NCI-H226 (cell line): ENCODE measurements at regions not wholly inside any gene's neighbourhood (a gene's known extent, or its start where the extent isn't known, plus 50 kb on each side); places are given as distances from the start of the nearest gene placed in this dataset.
"Not testable (repeated sequence)": the region's sequence is repeated elsewhere in the genome, so short reads cannot be mapped to it uniquely, and the experiment has no call there.

ENCODE experiments used
- DNase-seq: peaks from one replicate; pipeline ENCODE4 v3.0.0-alpha.2; 2015

DNA sequence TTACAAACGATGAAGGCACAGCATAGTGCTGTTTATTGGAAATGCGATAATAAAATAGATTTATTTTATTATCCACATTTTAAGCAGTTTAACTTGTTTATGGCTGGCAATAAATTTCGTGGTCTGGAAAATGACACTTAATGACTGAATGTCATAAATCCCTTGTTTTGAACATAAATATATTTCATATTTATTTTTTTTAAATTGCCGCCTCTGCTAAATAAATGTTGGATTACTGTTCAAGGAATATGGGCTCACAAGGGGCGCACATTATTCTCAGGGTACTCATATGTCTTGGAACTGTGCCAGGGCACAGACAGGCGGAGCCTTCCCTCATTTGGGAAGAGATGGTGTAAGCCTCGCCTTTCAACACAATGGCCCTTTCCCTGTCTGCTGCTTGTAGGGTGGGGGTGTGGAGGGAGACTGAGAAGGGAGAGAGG is 134.3 kb downstream of the PXDC1 start:
- DNase-seq = no peak

DNA sequence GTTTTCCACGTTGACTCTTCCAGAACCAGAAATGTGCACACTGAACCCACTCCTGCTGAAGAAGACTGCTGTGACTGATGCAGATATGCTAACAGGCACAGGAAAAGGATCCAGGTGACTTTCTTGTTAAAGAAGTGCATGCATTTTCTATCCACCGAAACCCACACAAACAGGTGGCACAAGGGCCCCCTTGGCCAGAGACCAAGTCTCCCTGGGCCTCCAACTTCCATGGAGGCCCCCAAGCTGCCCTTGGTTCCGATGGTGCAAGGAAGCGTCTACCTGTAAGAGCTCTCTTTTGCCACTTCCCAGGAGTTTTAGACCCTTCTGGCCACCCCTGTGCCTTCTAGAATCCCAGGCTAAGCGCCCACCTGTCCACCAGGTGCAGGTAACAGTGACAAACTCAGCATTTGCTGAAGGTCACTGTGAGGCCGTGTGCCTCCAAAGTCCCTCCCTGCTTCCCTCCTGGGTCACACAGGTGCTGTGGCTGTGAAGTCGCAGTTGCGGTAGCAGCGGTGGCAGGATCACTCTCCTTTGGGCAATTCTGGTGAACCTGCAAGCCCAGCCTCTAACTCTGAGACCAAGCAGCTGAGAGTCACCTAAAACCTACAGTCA is 134.8 kb downstream of the PXDC1 start:
- no peak for DNase-seq

DNA sequence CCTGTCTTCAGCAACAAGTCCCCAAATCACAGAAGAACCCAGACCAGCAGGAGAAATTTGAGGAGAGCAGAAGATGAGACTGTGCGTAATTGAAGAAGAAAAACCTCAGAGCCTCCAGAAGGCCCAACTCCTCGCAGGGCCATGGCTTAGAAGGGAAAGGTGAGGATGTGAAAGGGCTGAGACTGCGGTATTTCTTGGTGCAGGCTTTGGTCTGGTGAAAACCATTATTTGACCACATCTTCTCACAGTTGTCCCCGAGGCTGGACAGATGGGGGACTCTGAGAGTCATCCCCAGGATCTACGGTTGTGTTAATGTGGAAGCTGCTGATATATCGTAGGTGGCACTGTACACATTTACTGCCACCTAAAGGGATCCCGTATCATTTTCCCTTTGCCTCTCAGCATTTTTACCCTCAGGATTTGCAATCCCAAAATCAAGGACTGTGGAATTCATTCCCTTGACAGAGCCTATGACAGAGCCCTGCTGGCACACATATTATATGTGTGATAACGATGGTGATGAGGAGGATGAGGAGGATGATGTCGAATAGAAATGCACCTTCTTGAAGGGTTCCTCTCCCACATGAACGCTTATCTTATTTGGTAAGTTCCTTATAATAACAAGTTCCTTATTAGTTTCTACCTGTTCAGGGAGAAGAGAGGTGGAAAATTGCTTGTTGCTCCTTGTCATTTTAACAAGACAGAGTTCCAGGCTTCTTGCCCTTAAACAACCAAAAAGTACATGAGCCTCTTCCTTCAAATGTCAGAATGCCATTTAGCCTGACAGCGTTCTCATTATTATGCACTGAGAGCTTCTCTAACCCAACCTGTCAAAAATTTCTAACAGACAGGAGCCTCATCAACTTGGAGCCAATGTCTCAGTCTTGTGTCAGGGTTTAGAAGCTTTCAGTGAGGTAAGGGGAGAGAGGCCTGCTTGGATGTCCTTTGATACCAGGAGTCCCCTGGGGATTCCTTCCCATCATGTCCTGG is 135.8 kb downstream of the PXDC1 start:
- no peak for DNase-seq

DNA sequence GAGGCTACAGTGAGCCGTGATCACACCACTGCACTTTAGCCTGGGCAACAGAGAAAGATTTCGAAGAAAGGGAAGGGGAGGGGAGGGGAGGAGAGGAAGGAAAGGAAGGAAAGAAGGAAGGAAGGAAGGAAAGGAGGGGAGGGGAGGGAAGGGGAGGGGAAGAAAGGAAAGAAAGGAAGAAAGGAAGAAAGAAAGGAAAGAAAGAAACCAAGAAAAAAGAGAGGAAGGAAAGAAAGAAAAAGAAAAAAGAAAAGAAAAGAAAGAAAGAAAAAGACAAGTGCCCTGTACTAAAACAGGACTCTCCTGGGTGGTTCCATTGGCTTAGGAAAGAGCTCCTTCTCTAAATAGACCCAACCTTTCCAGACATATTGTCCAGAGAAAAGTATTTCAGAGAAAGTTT is 136.6 kb downstream of the PXDC1 start:
- DNase-seq = no peak

DNA sequence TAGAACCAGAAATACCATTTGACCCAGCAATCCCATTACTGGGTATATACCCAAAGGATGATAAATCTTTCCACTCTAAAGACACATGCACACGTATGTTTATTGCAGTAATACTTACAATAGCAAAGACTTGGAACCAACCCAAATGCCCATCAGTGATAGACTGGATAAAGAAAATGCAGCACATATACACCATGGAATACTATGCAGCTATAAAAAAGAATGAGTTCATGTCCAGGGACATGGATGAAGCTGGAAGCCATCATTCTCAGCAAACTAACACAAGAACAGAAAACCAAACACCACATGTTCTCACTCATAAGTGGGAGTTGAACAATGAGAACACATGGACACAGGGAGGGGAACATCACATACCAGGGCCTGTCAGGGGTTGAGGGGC is 137.9 kb downstream of the PXDC1 start:
- not testable (repeated sequence) for DNase-seq

DNA sequence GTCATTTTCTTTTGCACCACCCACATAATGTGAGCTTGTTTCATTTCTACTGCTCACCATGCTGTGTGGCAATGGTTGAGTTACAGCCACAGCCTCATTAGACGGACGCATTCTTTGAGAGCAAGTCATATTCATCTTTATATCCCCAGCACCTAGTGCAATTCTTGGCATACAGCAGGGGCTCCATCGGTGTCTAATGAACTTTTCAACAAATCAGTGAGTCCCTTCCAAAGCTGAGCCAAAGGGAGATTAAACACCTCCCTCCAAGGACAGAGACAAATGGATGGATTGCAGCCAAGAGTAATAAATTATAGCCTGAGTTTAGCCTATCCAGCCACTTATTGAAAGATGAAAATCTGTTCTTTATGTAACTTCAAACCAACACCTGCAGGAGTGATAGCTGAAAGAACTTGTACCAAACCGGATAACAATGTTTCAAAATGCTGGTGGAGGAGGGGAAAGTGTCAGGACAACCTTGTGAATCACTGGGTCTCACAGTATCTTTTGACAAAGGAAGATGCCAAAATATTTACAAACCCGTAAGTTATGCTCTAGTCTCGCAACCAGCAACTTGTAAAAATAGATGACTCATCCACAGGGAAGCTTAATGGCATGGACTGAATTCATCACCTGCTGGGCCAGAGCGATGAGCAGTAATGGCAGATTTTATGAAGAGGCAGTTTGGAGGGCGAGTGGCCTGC is 139.0 kb downstream of the PXDC1 start:
- peak; percentile 92 for DNase-seq

DNA sequence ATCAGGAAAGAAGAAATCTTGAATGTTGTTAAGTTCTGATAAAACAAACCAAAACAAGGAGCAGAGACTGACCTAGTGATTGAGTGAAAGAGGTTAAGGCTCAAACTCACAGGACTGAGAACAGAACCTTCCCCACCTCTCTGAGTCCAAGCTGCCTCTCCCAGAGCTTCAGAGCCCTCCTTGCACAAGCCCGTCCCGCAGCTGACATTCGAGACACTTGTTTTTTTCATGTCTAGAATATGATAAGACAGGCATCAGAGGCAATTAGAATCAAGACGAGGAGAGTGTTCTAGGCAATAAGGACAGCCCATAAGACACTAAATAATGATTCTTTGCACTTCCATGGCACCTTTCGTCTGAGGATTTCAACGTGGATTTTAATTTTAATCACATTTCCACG is 140.6 kb downstream of the PXDC1 start:
- DNase-seq = no peak

DNA sequence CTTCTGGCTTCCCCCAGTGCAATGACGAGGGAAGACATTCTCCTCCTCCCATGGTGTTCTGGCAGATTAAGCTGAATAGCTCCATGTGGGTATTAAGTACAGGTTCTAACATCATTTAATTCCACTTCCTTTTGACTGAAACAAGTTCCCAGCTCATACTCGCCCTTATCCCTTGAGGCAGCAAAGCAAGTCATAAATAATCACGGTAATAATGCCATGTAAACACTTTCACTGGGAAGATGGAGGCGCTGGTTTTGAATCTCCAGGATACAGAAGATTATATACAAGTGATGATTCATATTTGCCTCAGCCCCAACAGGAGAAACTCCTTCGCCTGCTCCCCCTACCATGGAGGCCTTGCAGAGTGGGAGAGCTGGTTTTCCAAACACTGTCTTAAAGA is 141.3 kb downstream of the PXDC1 start:
- DNase-seq = peak; percentile 69

DNA sequence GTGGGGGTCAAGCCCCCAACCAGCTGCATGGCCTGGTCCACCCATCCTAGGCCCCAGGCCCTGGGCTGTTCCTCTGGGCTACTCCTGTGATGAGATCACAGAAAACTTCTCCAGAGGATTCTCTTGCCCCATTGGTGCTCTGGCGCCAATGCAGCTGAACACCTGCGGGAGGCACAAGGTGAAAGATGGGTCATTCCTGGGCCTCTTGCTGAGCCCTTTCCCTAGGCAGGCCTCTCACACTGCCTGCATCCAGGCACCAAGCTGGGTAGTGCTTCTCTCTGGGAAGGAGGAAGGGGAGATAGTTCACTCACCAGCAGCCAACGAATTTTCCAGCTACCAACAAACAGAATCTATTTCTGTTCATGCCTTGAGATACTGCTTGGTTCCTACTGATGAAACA is 142.1 kb downstream of the PXDC1 start:
- DNase-seq = no peak

DNA sequence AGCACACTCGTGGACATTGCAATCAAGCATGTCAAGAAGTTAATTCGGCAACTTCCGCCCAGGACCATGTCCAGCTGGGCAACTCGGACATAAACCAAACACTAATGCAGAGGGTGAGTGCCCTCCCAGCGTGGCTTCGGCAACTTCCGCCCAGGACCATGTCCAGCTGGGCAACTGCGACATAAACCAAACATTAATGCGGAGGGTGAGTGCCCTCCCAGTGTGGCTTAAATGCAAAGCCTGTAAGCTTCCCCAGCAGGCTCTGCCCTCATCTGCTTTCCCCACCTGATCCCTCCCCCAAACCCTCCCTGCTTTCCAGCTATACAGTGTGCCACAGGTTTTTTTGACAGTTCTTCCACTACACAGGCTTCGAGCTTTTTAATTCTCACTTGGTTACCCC is 143.4 kb downstream of the PXDC1 start:
- DNase-seq = no peak

DNA sequence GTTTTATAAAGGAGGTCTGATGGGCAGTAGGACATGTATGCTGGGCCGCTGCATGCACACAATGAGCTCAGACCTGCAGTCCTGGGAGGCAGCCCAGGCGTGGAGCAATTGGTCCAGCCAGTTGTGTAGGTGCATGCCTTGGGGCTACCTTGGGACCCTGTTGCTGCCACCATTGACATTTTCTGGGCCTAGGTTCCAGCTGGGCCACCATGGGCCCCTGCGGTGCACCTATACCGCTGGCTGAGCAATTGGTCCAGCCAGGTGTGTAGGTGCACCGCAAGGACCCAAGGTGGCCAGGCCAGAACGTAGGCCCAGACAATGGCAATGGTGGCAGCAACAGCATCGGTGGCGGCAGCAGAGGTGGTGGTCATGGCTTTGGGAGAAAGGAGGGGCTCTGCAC is 143.9 kb downstream of the PXDC1 start:
- no peak for DNase-seq

DNA sequence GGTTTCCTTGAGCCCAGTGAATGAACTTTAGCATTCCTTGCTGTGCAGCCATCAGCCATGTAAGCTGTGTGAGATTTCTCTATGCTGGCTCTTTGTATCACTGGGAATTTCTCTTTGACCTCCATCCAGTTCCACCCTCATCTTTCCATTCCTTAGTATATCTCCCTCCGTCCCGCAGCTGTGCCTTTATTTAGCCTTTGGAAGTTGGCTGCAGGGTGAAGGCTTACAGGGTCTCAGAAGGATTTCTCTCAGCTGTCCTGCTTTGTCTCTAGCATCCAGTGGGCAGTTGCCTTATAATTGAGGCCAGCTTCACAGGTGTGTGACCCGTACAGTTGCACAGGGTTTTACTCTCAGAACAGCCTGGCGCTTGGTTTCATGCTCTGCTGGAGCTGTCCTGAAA is 144.3 kb downstream of the PXDC1 start:
- DNase-seq = no peak

DNA sequence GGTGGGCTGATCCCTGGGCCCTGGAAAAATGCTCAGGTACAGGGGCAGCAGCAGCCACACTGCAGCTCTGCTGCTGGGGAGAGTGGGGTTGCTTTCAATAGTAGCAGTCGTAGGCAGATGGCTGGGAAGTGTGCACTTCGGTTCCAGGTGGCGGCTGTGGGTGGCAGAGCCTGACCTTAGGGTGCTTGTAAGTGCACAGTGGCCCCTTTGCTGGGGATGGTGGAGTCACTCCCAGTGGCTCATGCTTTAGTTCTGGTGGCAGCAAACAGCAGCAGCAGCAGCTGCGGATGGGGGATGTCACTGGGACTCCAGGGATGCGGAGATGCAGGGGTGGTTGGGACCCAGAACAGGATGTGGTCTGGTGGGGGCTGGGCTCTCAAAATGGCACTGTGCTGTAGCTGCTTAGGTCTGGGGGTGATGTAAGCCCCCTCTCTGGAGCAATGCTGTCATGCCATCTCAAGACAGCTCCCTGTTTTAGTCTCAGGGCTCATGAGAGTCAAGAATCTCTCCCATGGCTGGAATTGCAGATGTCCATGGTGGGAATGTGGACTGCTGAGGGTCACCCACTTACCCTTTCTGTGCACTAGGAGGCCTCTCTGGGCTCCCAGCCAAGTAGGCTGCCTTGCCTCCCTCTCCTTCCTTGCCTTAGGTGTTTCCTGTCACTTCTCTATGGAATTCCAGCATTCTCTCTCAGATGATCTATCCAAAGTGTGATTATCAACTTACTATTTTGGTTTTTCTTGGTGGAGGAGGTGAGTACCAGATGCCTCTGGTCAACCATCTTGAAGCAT is 146.7 kb upstream of the SLC22A23 start:
- DNase-seq = peak; percentile 46

DNA sequence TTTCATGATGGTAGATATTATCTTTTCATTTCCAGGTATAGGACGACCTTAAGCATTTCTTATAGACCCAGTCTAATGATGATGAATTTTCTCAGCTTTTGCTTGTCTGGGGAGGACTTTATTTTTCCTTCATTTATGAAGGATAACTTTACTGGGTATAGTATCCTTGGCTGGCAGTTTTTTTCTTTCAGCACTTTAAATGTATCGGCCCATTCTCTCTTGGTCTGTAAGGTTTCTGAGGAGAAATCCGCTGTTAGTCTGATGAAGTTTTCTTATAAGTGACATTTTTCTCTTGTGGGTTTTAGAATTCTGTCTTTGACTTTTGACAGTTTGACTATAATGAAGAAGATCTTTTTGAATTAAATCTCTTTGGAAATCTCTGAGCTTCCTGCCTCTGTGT is 144.7 kb upstream of the SLC22A23 start:
- DNase-seq = no peak

DNA sequence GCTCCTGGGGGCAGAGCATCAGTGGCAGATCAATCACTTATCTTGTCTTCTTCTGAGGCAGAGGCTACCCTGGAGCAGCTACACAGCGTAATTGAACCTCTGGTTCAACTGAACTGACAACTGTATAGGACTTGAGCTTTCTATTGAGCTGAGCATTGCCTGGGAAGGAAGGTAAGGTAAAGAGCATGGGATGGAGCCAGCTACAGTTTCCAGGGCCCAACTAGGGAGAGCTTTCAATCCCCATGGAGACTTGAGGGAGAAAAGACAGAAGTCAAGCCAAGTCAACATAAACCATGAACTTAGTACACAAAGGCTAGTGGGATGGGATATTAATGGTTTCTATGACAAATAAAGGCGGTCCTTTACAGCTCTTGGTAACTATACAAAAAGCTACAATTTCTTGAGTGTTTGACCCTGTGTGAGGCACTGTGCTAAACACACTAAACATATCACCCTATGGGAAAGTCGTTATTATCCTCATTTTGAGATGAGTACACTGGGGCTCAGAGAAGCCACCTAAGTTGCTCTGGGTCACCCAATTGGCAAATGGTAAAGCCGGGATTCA is 140.7 kb upstream of the SLC22A23 start:
- DNase-seq = no peak

DNA sequence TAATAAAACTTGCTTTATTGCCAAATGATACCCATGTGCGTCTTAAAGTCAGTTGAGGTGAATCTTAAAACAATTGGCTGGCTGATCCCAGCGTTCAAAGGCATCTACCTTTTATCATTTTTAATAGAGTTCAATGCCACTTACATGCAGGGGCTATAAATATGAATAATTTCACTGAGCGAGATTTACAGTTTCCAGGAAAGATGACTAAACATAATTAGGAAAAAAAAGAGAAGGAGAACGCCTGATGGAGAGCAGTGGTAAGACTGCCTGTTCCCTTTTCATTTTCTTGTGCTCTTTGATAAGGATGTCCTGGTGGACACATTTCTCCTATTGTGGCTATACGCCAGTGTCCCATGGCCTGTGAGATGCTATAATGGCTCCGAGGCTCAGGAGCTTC is 139.9 kb upstream of the SLC22A23 start:
- DNase-seq = no peak

DNA sequence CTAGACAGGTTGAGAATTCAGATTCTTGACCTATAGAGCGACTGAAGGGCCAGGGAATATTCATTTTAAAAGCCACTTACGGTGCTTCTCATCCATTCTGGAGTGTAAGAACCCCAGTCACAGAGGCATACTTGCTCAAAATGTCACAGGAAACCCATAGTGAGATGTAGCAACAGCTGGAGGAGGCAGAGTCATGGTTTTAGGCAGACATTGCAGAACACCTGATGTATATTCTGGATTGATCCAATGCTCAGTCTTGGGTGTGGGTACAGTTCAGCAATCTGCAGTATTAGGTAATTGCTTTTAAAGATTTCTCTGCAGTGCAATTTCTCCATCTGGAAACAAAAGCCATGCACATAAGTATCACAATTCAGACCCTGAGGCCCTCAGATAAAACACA is 137.4 kb upstream of the SLC22A23 start:
- no peak for DNase-seq

DNA sequence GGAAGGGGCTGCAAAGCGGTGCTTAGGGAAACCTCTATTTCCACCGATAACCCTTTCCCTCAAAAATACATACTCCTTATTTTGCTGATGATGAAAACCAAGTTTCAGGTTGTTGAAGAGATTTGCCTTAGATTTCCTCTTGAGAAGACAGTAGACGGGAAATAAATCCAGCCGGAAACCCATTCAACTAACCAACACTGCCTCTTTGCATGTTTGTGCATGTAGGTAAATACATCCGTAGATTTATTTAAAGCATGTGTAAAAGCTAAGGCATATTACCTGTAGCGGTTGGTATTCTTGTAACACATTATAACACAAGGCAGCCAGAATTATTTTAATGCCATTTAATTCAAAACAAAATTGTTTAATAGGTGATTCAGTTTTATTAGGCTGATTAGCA is 136.3 kb upstream of the SLC22A23 start:
- DNase-seq = no peak

DNA sequence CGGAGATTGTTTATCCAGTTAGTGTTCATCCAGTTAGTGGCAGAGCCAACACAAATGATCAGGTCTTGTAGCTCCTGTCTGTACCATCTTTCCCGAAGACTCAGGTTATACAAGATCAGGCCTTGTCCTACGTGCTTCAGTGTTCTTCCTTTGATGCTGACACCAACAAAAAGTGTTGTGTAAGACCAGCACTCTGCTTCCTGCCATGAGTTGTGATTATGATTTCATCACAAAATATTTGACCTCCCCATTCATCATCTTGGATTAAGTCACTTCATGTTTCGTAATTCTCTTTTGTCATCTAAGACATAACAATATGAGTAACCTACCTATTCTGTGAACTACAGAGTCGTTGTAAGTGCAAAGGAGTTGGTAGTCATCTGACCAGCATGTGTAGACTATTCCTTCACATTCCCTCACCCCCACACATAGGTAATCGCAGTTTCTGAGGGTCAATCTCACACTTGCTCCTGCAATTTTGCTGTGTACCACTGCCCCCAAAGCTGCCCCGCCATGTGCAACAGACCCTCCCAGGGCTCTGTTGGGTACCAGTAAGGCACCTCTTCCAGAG is 135.6 kb upstream of the SLC22A23 start:
- DNase-seq = peak; percentile 92

DNA sequence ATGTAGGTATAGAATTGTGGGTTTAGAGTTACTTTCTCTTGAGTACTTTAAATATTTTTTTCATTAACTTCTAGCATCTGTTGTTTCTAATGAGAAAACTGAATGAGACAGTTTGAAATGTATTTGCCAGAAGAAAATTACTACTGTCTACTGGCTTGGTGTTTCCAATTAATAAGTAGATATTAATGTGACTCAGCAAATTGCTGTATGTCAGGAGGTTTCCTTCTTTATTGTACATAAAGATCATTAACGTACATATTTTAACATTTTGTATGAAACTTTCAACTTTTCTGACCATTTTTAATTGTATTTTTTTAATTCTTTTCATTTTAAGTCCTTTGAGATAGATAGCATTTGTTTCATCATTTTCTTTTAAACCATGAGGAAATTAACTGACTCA is 135.1 kb upstream of the SLC22A23 start:
- DNase-seq = no peak

DNA sequence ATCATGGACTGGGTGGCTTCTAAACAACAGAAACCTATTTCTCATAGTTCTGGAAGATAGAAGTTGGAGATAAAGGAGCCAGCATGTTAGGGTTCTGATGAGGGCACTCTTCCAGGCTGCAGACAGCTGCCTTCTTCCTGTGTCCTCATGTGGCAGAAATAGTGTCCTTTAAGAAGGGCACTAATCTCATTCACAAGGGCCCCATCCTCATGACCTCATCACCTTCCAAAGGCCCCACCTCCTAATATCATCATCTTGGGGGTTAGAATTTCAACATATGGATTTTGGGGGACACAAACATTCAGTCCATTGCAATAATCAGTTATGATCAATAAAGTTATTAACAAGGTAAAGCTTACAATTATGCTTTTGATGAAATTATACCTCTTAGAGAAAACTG is 130.8 kb upstream of the SLC22A23 start:
- no peak for DNase-seq

DNA sequence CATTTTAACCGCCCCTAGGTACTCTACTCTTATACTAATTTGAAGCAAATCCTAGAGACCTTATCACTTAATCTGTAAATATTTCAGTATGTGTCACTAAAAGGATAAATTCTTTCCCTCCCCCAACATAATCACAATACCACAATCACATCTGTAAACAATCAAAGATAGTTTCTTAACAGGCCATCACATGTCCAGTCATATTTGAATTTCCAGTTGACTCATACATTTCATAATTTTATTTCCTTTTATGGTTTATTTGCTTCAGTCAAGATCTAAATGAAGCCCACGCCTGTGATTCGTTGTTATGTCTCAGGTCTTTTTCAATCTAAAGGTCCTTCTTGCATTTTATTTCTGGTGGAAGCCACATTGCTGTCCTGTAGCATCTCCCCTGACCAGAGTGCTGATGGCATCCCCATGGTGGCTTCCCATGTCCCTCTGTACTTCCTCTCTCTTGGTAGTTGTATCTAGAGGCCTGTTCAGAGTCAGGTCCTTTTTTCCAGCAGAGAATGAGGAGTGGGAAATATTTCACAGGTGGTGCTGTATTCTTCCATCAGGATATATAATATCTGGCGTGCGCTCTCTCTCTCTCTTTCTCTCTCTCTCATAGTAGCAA is 128.6 kb upstream of the SLC22A23 start:
- DNase-seq = no peak
